Fibroblast of villous mesenchyme (primary cell): ENCODE measurements at regions not wholly inside any gene's neighbourhood (a gene's known extent, or its start where the extent isn't known, plus 50 kb on each side); places are given as distances from the start of the nearest gene placed in this dataset.

Source experiments
- DNase-seq: peaks from one replicate; pipeline ENCODE4 v3.0.0-alpha.2; 2010; ENCODE audit warnings: low read depth
- H3K4me3 ChIP-seq: 2 replicates; pipeline ENCODE4 v1.5.1; 2011; ENCODE audit warnings: low read depth, mild to moderate bottlenecking, low read length
- TF ChIP-seq, protein P1 (sequence below): IDR thresholded peaks from 2 replicates; pipeline ENCODE4 v1.5.1; 2012; ENCODE audit warnings: low read depth, mild to moderate bottlenecking, low read length; ENCODE audit not compliant: insufficient read depth

DNA sequence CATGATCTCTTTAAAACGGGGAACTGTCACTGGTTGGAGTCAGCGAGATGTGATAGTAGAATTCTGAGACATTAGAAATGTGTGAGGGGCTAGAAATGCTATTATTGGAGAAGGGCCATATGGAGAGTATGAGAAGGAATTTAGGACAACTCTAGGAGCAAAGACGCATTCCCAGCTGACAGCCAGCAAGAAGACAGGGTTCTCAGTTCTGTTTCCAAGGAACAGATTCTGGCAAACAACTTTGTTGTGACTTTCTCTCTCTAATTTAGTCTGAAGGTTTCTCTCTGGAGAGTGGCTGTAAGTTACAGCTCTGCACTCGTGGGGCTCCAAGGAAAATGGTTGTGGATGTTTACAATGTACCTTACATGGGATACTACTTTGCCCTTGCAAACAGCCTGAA, 876.3 kb downstream of the FAM181B start:
- DNase-seq, result no peak
- no peak overlapping the region for H3K4me3 ChIP-seq
- TF ChIP-seq, protein P1, sequence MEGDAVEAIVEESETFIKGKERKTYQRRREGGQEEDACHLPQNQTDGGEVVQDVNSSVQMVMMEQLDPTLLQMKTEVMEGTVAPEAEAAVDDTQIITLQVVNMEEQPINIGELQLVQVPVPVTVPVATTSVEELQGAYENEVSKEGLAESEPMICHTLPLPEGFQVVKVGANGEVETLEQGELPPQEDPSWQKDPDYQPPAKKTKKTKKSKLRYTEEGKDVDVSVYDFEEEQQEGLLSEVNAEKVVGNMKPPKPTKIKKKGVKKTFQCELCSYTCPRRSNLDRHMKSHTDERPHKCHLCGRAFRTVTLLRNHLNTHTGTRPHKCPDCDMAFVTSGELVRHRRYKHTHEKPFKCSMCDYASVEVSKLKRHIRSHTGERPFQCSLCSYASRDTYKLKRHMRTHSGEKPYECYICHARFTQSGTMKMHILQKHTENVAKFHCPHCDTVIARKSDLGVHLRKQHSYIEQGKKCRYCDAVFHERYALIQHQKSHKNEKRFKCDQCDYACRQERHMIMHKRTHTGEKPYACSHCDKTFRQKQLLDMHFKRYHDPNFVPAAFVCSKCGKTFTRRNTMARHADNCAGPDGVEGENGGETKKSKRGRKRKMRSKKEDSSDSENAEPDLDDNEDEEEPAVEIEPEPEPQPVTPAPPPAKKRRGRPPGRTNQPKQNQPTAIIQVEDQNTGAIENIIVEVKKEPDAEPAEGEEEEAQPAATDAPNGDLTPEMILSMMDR, result no peak

DNA sequence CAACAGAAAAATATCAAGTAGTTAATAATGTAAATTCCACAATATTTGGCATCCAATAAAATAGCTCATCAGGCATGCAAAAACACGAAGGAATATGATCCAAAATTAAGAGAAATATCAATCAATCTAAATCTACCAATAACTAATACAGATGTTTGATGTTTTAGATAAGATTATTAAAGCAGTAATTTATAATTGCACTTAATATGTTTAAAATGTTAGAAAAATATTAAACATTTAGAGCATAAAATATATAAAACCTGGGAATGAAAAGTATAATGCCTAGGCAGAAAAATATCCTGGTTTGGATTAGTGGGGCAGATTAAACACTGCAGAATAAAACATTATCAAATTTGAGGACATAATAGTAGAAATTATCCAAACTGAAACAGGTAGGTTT, 879.9 kb downstream of the FAM181B start:
- no peak overlapping the region for H3K4me3 ChIP-seq
- no peak for DNase-seq
- TF ChIP-seq, protein P1, result no peak

DNA sequence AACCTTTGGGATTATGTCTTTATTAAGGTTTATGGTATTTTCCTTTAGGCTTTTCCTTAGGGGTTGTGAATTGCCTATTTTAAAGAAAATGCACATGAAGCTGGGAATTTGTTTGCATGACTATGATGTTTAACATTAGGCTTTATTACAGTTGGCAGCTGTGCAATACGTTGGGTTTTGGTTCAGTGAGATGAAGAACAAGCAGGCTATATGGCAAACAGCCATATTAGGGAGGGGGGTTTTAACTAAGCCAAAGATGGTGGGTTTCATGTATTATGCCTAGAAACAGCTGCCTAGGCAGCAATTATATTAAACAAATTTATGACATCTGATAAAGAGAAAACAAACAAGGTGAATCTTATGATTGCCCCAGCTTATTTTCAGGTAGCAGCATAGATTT, 880.8 kb downstream of the FAM181B start:
- H3K4me3 ChIP-seq, result no peak overlapping the region
- no peak for DNase-seq
- TF ChIP-seq, protein P1, result no peak

DNA sequence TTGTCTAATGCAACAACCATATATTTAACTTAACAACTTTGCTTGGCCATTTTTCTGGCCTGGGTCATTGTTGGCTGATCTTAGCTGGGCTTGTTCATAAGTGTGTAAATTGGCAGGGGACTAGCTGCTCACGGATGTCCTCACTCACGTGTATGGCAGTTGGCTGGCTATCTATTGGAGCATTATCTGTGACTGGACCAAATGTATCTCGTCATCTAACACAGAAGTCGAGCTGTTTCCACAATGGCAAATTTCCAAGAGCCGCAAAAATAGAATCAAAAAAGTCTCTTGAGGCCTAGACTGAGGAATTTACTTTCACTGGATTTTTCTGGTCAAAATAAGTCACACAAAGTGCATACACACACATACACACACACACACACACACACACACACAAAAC, 893.3 kb downstream of the FAM181B start:
- DNase-seq, result no peak
- TF ChIP-seq, protein P1, result no peak

DNA sequence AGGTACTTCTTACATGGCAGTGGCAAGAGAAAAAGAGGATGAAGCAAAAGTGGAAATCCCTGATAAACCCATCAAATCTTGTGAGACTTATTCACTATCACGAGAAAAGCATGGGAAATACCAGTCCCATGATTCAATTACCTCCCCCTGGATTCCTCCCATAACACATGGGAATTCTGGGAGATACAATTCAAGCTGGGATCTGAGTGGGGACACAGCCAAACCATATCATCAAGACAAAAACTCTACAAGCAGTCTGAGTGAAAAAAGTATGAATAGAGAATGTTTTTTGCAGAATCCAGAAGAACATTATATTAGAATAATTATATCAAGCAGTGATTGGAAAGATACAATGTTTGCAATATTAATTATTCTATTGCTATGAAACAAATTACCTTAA, 893.7 kb downstream of the FAM181B start:
- TF ChIP-seq, protein P1, result no peak
- H3K4me3 ChIP-seq, result no peak overlapping the region
- DNase-seq, result no peak

More for the DNA sequence above, 893.3 kb downstream of the FAM181B start:
- no peak overlapping the region for H3K4me3 ChIP-seq

DNA sequence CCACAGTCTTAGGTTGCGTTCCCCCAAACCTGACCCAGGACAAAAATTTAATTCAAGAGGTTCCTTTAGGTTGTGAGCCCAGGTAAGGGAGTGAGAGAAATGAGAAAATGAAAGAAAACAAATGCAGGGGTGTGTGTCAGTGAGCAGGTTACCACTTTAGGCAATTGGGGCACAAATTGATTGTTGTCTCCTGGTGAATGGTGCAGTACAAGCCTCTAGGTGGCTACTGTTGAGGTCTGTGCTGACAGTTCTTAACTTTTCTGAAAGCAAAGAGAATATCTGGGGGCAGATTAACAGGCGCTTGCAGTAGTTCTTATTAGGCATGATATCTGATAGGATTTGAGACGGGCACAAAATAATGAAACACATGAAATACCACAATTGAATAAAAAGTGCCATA, 894.6 kb downstream of the FAM181B start:
- no peak for DNase-seq
- no peak overlapping the region for H3K4me3 ChIP-seq

DNA sequence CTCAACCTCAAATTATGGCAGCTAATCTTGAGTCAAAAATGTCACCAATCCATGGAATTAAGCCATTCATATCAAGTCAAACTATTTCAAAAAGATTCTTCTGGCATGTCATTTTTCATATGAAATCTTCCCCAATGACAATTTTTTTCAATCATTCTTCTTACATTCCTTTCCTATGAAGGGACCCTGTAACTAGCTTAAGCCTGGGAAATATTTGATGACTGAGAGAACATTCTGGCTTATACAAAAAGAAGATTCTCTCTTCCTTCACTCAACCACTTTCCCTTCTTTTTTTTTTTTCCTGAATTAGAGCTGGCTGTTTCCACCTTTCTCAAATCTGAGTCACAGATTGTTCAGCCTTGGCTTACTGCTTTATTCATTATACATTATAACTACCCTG, 903.7 kb downstream of the FAM181B start:
- TF ChIP-seq, protein P1, result no peak
- no peak for DNase-seq
- H3K4me3 ChIP-seq, result no peak overlapping the region

More for the DNA sequence above, 894.6 kb downstream of the FAM181B start:
- TF ChIP-seq, protein P1, result no peak
